K562 (cell line): ENCODE measurements at regions not wholly inside any gene's neighbourhood (a gene's known extent, or its start where the extent isn't known, plus 50 kb on each side); places are given as distances from the start of the nearest gene placed in this dataset.

Experiments used
- ATAC-seq: fragments of 200-7000 bp; cut with Tn5 transposase; 3 replicates; pipeline ENCODE4 v1.9.1; 2020; ENCODE audit warnings: moderate library complexity
- BruUV-seq: library from RNA; stranded (reverse); fragments of 400-500 nt; replicated peaks from 2 replicates; lab custom pipeline; 2021; lab: Mats Ljungman, UMichigan
- CTCF ChIA-PET: fragments of 300-600 bp; formaldehyde crosslinking; extraction: SDS; loops from one replicate; lab custom pipeline; 2021; ENCODE audit warnings: low intra/inter-chr PET ratio; lab: Yijun Ruan, JAX
- POLR2A ChIA-PET: fragments of 300-600, 350-650 bp; sonication (Branson Sonifier 250); formaldehyde crosslinking; extraction: SDS; loops from one replicate; lab custom pipeline; 2021; ENCODE audit warnings: antibody characterized with exemption, inconsistent platforms; lab: Yijun Ruan, JAX
- DNase-seq, 4 experiments: peaks; one replicate each; pipeline versions ENCODE4 v3.0.0 to v3.0.0-alpha.2; 2011 to 2018; ENCODE audit warnings: low spot score in 3 of 4, mixed read lengths in 3 of 4; ENCODE audit errors: extremely low read depth in 1 of 4
- FAIRE-seq: peaks from 2 replicates; lab custom pipeline; 2011; peaks lifted over from hg19 to GRCh38; lab: Jason Lieb, UNC
- H2AFZ ChIP-seq: 2 replicates; pipeline ENCODE4 v1.6.0; 2011; ENCODE audit warnings: low read depth, low read length, control low read depth, inconsistent platforms
- H3K27ac ChIP-seq: fragments of 200-600 bp; 3 replicates; pipeline ENCODE4 v1.8.0; 2011; ENCODE audit warnings: low read depth, mild to moderate bottlenecking, control low read depth, inconsistent platforms, low read length, moderate library complexity, mixed read lengths; ENCODE audit errors: extremely low read depth
- H3K27me3 ChIP-seq, 2 experiments: fragments of 300-600 bp in 1 of 2; 2 replicates in 1 of 2; 3 replicates in 1 of 2; pipeline versions ENCODE4 v1.6.0 to v1.8.0; 2011; ENCODE audit warnings: inconsistent platforms in 2 of 2, low read length in 2 of 2, mild to moderate bottlenecking in 1 of 2, mixed read lengths in 1 of 2, moderate library complexity in 1 of 2; ENCODE audit not compliant: control insufficient read depth in 2 of 2, insufficient read depth in 2 of 2
- H3K36me3 ChIP-seq: fragments of 300-600 bp; 3 replicates; pipeline ENCODE4 v1.8.0; 2011; ENCODE audit warnings: mild to moderate bottlenecking, low read length, inconsistent platforms; ENCODE audit not compliant: control insufficient read depth, insufficient read depth
- H3K4me1 ChIP-seq, 2 experiments: fragments of 200-600 bp in 1 of 2; replicated peaks in 1 of 2; 2 replicates in 1 of 2; 3 replicates in 1 of 2; pipeline versions ENCODE4 v1.5.1 to v1.8.0; 2011; ENCODE audit warnings: inconsistent platforms in 2 of 2, low read length in 2 of 2, mild to moderate bottlenecking in 1 of 2, mixed read lengths in 1 of 2, moderate library complexity in 1 of 2; ENCODE audit not compliant: control insufficient read depth in 2 of 2, insufficient read depth in 2 of 2
- H3K4me2 ChIP-seq: 2 replicates; pipeline ENCODE4 v1.6.1; 2011; ENCODE audit warnings: low read length, control low read depth, inconsistent platforms, mixed read lengths; ENCODE audit not compliant: insufficient read depth
- H3K4me3 ChIP-seq: fragments of 200-600 bp; sonication (generic), shearing (Covaris generic); 2 replicates; pipeline ENCODE4 v1.5.1; 2016; ENCODE audit warnings: control low read depth, inconsistent platforms
- H3K79me2 ChIP-seq: fragments of 200-600 bp; 3 replicates; pipeline ENCODE4 v1.8.0; 2011; ENCODE audit warnings: low read length, inconsistent platforms; ENCODE audit not compliant: control insufficient read depth, insufficient read depth
- H3K9ac ChIP-seq, 2 experiments: 2 replicates each; pipeline versions ENCODE4 v1.6.0 to v1.6.1; 2011; ENCODE audit warnings: low read depth in 2 of 2, low read length in 2 of 2, control low read depth in 1 of 2, inconsistent platforms in 1 of 2, mild to moderate bottlenecking in 1 of 2, mixed read lengths in 1 of 2; ENCODE audit not compliant: insufficient read depth in 1 of 2
- H3K9me1 ChIP-seq: one replicate; pipeline ENCODE4 v1.6.0; 2011; ENCODE audit warnings: inconsistent platforms, mild to moderate bottlenecking, low read length, moderate library complexity; ENCODE audit not compliant: control insufficient read depth, insufficient read depth
- H3K9me3 ChIP-seq: replicated peaks from 2 replicates; pipeline ENCODE4 v1.5.1; 2011; ENCODE audit warnings: low read depth, low read length, inconsistent platforms; ENCODE audit not compliant: control insufficient read depth, insufficient read depth
- H4K20me1 ChIP-seq: replicated peaks from 2 replicates; pipeline ENCODE4 v1.6.1; 2011; ENCODE audit warnings: low read length, inconsistent platforms, mixed read lengths; ENCODE audit not compliant: control insufficient read depth, insufficient read depth
- ARID2 ChIP-seq: fragments of 450-650 bp; IDR thresholded peaks from 2 replicates; pipeline ENCODE4 v1.6.1; 2017; ENCODE audit warnings: antibody characterized with exemption, mild to moderate bottlenecking
- ARID3A ChIP-seq: IDR thresholded peaks from 2 replicates; pipeline ENCODE4 v1.6.1; 2012; ENCODE audit warnings: low read depth, low read length, improper control_type of control experiment, borderline replicate concordance
- CBFA2T3 ChIP-seq: fragments of 450-650 bp; IDR thresholded peaks from 2 replicates; pipeline ENCODE4 v1.6.1; 2017
- CCAR2 ChIP-seq: fragments of 200-400 bp; formaldehyde crosslinking; IDR thresholded peaks from 2 replicates; pipeline ENCODE4 v1.6.1; 2017; ENCODE audit warnings: mild to moderate bottlenecking, low read depth, low read length
- GABPB1 ChIP-seq: sonication (generic); formaldehyde crosslinking; IDR thresholded peaks from 2 replicates; pipeline ENCODE4 v1.8.0; 2022; ENCODE audit warnings: mild to moderate bottlenecking, missing genetic modification reagents
- IRF9 ChIP-seq: fragments of 450-650 bp; IDR thresholded peaks from 2 replicates; pipeline ENCODE4 v1.6.1; 2016; ENCODE audit warnings: missing biosample characterization, missing genetic modification characterization
- MECOM ChIP-seq: fragments of 250-450 bp; sonication (Bioruptor Pico); IDR thresholded peaks from 2 replicates; pipeline ENCODE4 v1.8.0; 2022; ENCODE audit warnings: inconsistent platforms
- RUNX1 ChIP-seq: sonication (generic); IDR thresholded peaks from 2 replicates; pipeline ENCODE4 v1.6.1; 2016; ENCODE audit warnings: antibody characterized with exemption, low read depth
- ZNF263 ChIP-seq: sonication (generic); formaldehyde crosslinking; IDR thresholded peaks from 2 replicates; pipeline ENCODE4 v1.8.0; 2022; ENCODE audit warnings: mild to moderate bottlenecking, missing genetic modification reagents, borderline replicate concordance
- ZNF778 ChIP-seq: fragments of 450-650 bp; formaldehyde crosslinking; IDR thresholded peaks from 2 replicates; pipeline ENCODE4 v1.4.0; 2020; ENCODE audit warnings: mild to moderate bottlenecking, moderate library complexity
- ZNF830 ChIP-seq: fragments of 250-450 bp; sonication (Bioruptor Pico); IDR thresholded peaks from 2 replicates; pipeline ENCODE4 v1.5.0; 2021; ENCODE audit warnings: mild to moderate bottlenecking
- WGBS: fragments of 100-300 bp; shearing (Covaris generic); methylation state at CpG from one replicate; pipeline ENCODE4 v1.1.6; 2016; ENCODE audit warnings: low coverage, mixed read lengths; ENCODE audit not compliant: insufficient coverage; ENCODE audit errors: missing lambda C conversion rate; 5-methylcytosine and 5-hydroxymethylcytosine counted together
- in situ Hi-C: fragments of 300-500 bp; cut with MboI; formaldehyde crosslinking; loops from 4 replicates; pipeline ENCODE4 v1.15.0; 2018; ENCODE audit warnings: inconsistent platforms, mixed read lengths
- intact Hi-C: fragments of 100-400 bp; cut with micrococcal nuclease; formaldehyde crosslinking; loops from 2 replicates; pipeline ENCODE4 v1.14.2; 2022

DNA sequence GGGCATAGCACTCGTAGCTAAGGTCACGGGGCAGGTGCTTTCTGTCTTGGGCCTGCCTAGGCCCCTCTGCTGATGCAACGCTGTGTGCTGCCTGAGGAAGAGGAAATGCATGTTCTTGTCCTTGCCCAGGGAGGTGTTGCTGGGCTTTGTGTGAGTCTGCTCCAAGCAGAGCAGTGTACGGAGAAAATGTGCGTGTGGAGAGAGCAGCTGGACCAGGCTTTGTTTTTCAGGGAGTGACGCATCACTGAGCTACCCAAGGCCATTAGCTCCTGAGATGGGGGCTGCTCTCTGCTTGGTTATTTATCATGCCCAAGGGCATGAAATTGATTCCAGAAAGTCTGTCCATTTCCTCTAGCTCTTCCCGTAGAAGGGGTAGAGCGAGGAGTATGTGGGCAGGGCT is 82.9 kb upstream of the THY1 start:
- Histone ChIP-seq H3K4me3 (no peak overlapping the region), H3K79me2 (no peaks in the 10 kb centered on the region), H3K4me2 (no peak overlapping the region), H3K36me3 (no peaks in the 10 kb centered on the region), H2AFZ (no peak overlapping the region), H3K27me3 (peaks cover 0 to 21% of the 10 kb centered on the region in 2 experiments; a peak in 3 of 5 replicates), H3K9ac (no peak overlapping the region), H3K27ac (no peak overlapping the region), H3K9me3 (no peaks in the 10 kb centered on the region), H4K20me1 (0 out of 2 replicates have a peak, but pooled peaks cover 3% of the 10 kb centered on the region), H3K9me1 (no peaks in the 10 kb centered on the region), H3K4me1 (no peaks in the 10 kb centered on the region)
- DNase-seq (no peak), FAIRE-seq (no peak), ATAC-seq (no peak)
- WGBS, result 9% methylated on average over 8 of the region's 8 CpGs
- no peak for TF ChIP-seq ZNF830 (CRISPR knock-in tag)
- no peak for TF ChIP-seq GABPB1 (CRISPR knock-in tag)
- TF ChIP-seq ARID2, result no peak
- in situ Hi-C loops (no loop called here), intact Hi-C loops (no loop called here)
- POLR2A ChIA-PET, result interaction anchor here (0.6 to 0.7 kb wide), 3 partner anchors 22 to 631 kb away, joined by 3 read pairs; no protein-coding TSS in a partner anchor
- BruUV-seq, result no TSS peak
- CTCF ChIA-PET, result no interaction called here

- BruUV-seq, result no TSS peak
- no peak for FAIRE-seq
These were observed 82.1 kb upstream of the THY1 start for GRCh38 chr11:119505071-119505470.

More at GRCh38 chr11:119505071-119505470, 82.1 kb upstream of the THY1 start:
- no peak for ATAC-seq
- H3K27ac ChIP-seq, result no peak overlapping the region
- no peak overlapping the region for H3K9ac ChIP-seq
- no peaks in the 10 kb centered on the region for H3K36me3 ChIP-seq
- H3K4me2 ChIP-seq, result no peak overlapping the region
- POLR2A ChIA-PET, result interaction anchor here (0.6 to 0.7 kb wide), 2 partner anchors 115 to 117 kb away, joined by 3 read pairs; no protein-coding TSS in a partner anchor
- no peaks in the 10 kb centered on the region for H3K4me1 ChIP-seq
- intact Hi-C loops (no loop called here), in situ Hi-C loops (no loop called here)
- no peaks in the 10 kb centered on the region for H3K9me1 ChIP-seq
- no peaks in the 10 kb centered on the region for H3K79me2 ChIP-seq
- CTCF ChIA-PET, result no interaction called here
- TF ChIP-seq ARID3A (no peak), IRF9 (no peak), ZNF263 (CRISPR knock-in tag) (no peak), RUNX1 (no peak), ZNF778 (CRISPR knock-in tag) (no peak), CCAR2 (no peak), CBFA2T3 (no peak), MECOM (CRISPR knock-in tag) (no peak)
- H4K20me1 ChIP-seq, result no peaks in the 10 kb centered on the region
- no peak overlapping the region for H3K4me3 ChIP-seq
- no peaks in the 10 kb centered on the region for H3K9me3 ChIP-seq
- peaks cover 2 to 22% of the 10 kb centered on the region in 2 experiments; a peak in 3 of 5 replicates for H3K27me3 ChIP-seq
- no peak overlapping the region for H2AFZ ChIP-seq
- DNase-seq, result no peak
- 5% methylated on average over 5 of the region's 5 CpGs for WGBS
